VCaP (cell line): ENCODE measurements at regions not wholly inside any gene's neighbourhood (a gene's known extent, or its start where the extent isn't known, plus 50 kb on each side); places are given as distances from the start of the nearest gene placed in this dataset.
"Not testable (repeated sequence)": the region's sequence is repeated elsewhere in the genome, so short reads cannot be mapped to it uniquely, and the experiment has no call there.

ENCODE experiments used
- H3K27ac ChIP-seq: fragments of 450-650 bp; 2 replicates; pipeline ENCODE4 v1.5.1; 2017
- CTCF ChIP-seq: fragments of 450-650 bp; conservative IDR thresholded peaks from 2 replicates; pipeline ENCODE4 v1.5.1; 2017; ENCODE audit warnings: mild to moderate bottlenecking, moderate library complexity

- no peak overlapping the region for H3K27ac ChIP-seq
- TF ChIP-seq CTCF: no peak
These were observed 320.5 kb upstream of the THBS1 start for GRCh38 chr15:39260391-39260790.

GRCh38 chr15:39260791-39261190 is 320.1 kb upstream of the THBS1 start:
- H3K27ac ChIP-seq: 0 out of 2 replicates have a peak overlapping the region, but pooled peaks have one; percentile 1
- no peak for TF ChIP-seq CTCF

GRCh38 chr15:39261397-39262183 is 319.3 kb upstream of the THBS1 start:
- H3K27ac ChIP-seq: not testable (repeated sequence)

GRCh38 chr15:39262995-39263772 is 317.7 kb upstream of the THBS1 start:
- H3K27ac ChIP-seq: not testable (repeated sequence)

- TF ChIP-seq CTCF: no peak
- H3K27ac ChIP-seq: no peak overlapping the region
These were observed 315.6 kb upstream of the THBS1 start for GRCh38 chr15:39265261-39265660.

- H3K27ac ChIP-seq: no peak overlapping the region
- TF ChIP-seq CTCF: no peak
These were observed 314.0 kb upstream of the THBS1 start for GRCh38 chr15:39266890-39267289.

GRCh38 chr15:39267685-39268084 is 313.2 kb upstream of the THBS1 start:
- no peak for TF ChIP-seq CTCF
- H3K27ac ChIP-seq: no peak overlapping the region

- TF ChIP-seq CTCF: no peak
- H3K27ac ChIP-seq: peak overlapping the region; percentile 51
These were observed 311.5 kb upstream of the THBS1 start for GRCh38 chr15:39269352-39269751.
